ENCODE measurements at regions not wholly inside any gene's neighbourhood (a gene's known extent, or its start where the extent isn't known, plus 50 kb on each side); places are given as distances from the start of the nearest gene placed in this dataset.
A peak's percentile ranks its signal among the peaks of the same experiment; 100 is the strongest.

- H2AFZ ChIP-seq (ENCODE audit: low read depth, low read length): no peak overlapping the region
- no peaks in the 10 kb centered on the region for H3K27me3 ChIP-seq (ENCODE audit: insufficient read depth, low read length)
- no peaks in the 10 kb centered on the region for H3K9me3 ChIP-seq (ENCODE audit: low read length)
- H3K4me1 ChIP-seq (ENCODE audit: insufficient read depth, low read length): peaks cover 5% of the 10 kb centered on the region
- no peak overlapping the region for H3K4me3 ChIP-seq (ENCODE audit: low read length)
- no peaks in the 10 kb centered on the region for H3K36me3 ChIP-seq (ENCODE audit: insufficient read depth, low read length)
Measured at GRCh38 chr7:114126095-114126494, 207.3 kb upstream of the PPP1R3A start.

GRCh38 chr7:114112806-114113205, 194.0 kb upstream of the PPP1R3A start:
- no peak overlapping the region for H2AFZ ChIP-seq (ENCODE audit: low read depth, low read length)
- peaks cover 2% of the 10 kb centered on the region for H3K9me3 ChIP-seq (ENCODE audit: low read length)
- no peak overlapping the region for H3K4me3 ChIP-seq (ENCODE audit: low read length)
- no peaks in the 10 kb centered on the region for H3K27me3 ChIP-seq (ENCODE audit: insufficient read depth, low read length)
- H3K4me1 ChIP-seq (ENCODE audit: insufficient read depth, low read length): no peaks in the 10 kb centered on the region
- no peaks in the 10 kb centered on the region for H3K36me3 ChIP-seq (ENCODE audit: insufficient read depth, low read length)

DNA sequence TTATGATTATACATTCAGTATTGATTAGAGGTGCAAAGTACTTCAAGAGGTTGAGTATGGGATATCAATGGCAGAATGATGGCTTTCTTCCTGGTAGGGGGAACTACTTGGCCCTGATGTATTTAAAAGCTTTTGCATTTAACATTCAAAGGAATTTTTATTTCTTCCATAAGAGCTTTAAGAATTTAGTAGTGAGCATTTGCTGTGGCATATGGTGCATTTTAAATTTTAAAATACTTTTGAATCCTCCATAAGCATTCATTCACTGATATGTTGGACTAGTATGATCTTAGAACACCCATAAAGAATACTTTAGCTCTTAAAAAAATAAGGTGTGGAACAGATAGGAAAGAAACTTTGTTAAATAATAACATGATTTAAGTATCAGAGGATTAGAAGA, 191.9 kb upstream of the PPP1R3A start:
- H3K4me1 ChIP-seq (ENCODE audit: insufficient read depth, low read length): no peaks in the 10 kb centered on the region
- H3K36me3 ChIP-seq (ENCODE audit: insufficient read depth, low read length): no peaks in the 10 kb centered on the region
- peaks cover 2% of the 10 kb centered on the region for H3K9me3 ChIP-seq (ENCODE audit: low read length)
- H2AFZ ChIP-seq (ENCODE audit: low read depth, low read length): no peak overlapping the region
- H3K27me3 ChIP-seq (ENCODE audit: insufficient read depth, low read length): no peaks in the 10 kb centered on the region
- no peak overlapping the region for H3K4me3 ChIP-seq (ENCODE audit: low read length)

GRCh38 chr7:114109721-114110120, 190.9 kb upstream of the PPP1R3A start:
- no peaks in the 10 kb centered on the region for H3K4me1 ChIP-seq (ENCODE audit: insufficient read depth, low read length)
- H3K36me3 ChIP-seq (ENCODE audit: insufficient read depth, low read length): no peaks in the 10 kb centered on the region
- H2AFZ ChIP-seq (ENCODE audit: low read depth, low read length): no peak overlapping the region
- no peaks in the 10 kb centered on the region for H3K27me3 ChIP-seq (ENCODE audit: insufficient read depth, low read length)
- H3K9me3 ChIP-seq (ENCODE audit: low read length): peaks cover 2% of the 10 kb centered on the region
- no peak overlapping the region for H3K4me3 ChIP-seq (ENCODE audit: low read length)

DNA sequence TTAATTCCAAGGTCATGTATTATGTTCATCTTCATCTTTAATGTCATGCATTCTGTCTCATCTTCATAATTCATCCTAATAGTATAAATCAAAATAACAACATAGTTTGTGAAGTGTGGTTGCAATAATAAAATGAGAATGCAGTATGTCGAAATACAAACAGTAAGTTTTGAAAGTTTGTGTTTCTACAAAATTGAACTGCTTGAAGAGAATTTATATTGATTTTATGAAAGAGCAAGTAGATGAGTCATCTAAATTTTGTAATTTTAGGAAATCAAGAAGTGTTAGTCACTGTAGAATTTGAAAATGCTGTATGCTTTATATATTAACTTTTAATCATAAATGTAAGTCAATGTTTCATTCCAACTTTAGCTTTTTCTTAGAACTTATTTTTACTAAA, 190.5 kb upstream of the PPP1R3A start:
- Histone ChIP-seq H3K4me1 (ENCODE audit: insufficient read depth, low read length) (no peaks in the 10 kb centered on the region), H2AFZ (ENCODE audit: low read depth, low read length) (no peak overlapping the region), H3K27me3 (ENCODE audit: insufficient read depth, low read length) (no peaks in the 10 kb centered on the region), H3K4me3 (ENCODE audit: low read length) (no peak overlapping the region), H3K9me3 (ENCODE audit: low read length) (peaks cover 2% of the 10 kb centered on the region), H3K36me3 (ENCODE audit: insufficient read depth, low read length) (no peaks in the 10 kb centered on the region)

DNA sequence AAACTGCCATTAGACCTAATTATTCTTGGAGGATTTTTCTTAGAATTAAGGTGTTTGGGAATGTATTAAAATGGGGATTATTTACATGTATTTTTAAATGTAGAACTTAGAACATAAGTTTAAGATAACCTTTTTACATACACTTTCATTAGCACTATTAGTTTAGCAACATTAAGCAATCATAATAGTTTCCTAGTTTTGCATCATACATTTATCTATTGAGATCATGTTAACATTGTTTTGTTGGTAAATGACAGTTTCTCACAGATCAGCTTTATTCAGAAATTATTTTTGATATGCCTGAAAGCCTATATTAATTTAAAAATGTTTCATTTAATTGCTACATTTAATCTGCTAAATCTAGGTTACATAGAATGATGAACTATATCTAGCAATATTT, 189.7 kb upstream of the PPP1R3A start:
- no peaks in the 10 kb centered on the region for H3K36me3 ChIP-seq (ENCODE audit: insufficient read depth, low read length)
- no peak overlapping the region for H3K4me3 ChIP-seq (ENCODE audit: low read length)
- H3K4me1 ChIP-seq (ENCODE audit: insufficient read depth, low read length): no peaks in the 10 kb centered on the region
- no peaks in the 10 kb centered on the region for H3K27me3 ChIP-seq (ENCODE audit: insufficient read depth, low read length)
- peaks cover 2% of the 10 kb centered on the region for H3K9me3 ChIP-seq (ENCODE audit: low read length)
- no peak overlapping the region for H2AFZ ChIP-seq (ENCODE audit: low read depth, low read length)

DNA sequence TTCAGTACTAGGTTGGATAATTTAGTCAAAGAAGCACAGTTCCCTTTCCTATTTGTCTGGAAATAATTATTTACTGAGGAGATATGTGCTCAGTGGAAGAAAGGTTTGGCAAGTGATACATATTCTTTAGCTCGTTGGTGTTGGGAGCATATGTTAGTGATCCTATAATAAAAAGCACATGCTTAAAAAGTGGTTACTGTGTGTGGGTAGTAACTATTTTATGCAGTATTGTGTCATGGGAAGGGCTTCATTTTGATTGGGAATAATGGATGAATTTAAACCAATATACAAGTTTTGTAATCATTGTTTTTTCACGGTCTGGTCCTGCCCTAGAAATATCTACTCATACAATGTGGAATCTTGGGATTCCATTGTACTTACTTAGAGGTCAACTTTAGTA, 188.7 kb upstream of the PPP1R3A start:
- no peaks in the 10 kb centered on the region for H3K27me3 ChIP-seq (ENCODE audit: insufficient read depth, low read length)
- no peaks in the 10 kb centered on the region for H3K9me3 ChIP-seq (ENCODE audit: low read length)
- no peak overlapping the region for H2AFZ ChIP-seq (ENCODE audit: low read depth, low read length)
- no peak overlapping the region for H3K4me3 ChIP-seq (ENCODE audit: low read length)
- H3K36me3 ChIP-seq (ENCODE audit: insufficient read depth, low read length): no peaks in the 10 kb centered on the region
- H3K4me1 ChIP-seq (ENCODE audit: insufficient read depth, low read length): no peaks in the 10 kb centered on the region

- no peak overlapping the region for H2AFZ ChIP-seq (ENCODE audit: low read depth, low read length)
- H3K27me3 ChIP-seq (ENCODE audit: insufficient read depth, low read length): no peaks in the 10 kb centered on the region
- H3K36me3 ChIP-seq (ENCODE audit: insufficient read depth, low read length): no peaks in the 10 kb centered on the region
- no peaks in the 10 kb centered on the region for H3K9me3 ChIP-seq (ENCODE audit: low read length)
- H3K4me3 ChIP-seq (ENCODE audit: low read length): no peak overlapping the region
- H3K4me1 ChIP-seq (ENCODE audit: insufficient read depth, low read length): peaks cover 3% of the 10 kb centered on the region
Measured at GRCh38 chr7:114104035-114104434, 185.2 kb upstream of the PPP1R3A start.

DNA sequence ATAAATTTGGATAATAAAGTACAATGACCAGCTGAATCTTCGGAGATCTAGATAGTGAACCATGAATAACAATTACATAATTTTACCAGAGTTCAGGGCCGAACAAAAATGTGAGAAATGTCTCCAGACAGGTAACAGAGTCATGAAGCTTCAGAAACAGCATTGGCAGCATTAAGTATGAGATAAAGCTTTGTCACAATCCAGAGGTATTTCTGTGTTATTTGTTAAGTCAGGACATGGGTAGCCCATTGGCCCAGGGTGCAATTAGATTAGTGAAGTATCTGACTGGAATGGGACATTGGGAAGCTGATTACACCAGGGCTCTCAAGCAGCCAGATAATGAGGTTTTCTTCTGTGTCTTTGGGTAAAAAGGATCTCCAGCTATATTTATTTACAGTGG, 184.2 kb upstream of the PPP1R3A start:
- H2AFZ ChIP-seq (ENCODE audit: low read depth, low read length): no peak overlapping the region
- H3K4me3 ChIP-seq (ENCODE audit: low read length): no peak overlapping the region
- H3K27me3 ChIP-seq (ENCODE audit: insufficient read depth, low read length): no peaks in the 10 kb centered on the region
- H3K36me3 ChIP-seq (ENCODE audit: insufficient read depth, low read length): no peaks in the 10 kb centered on the region
- H3K9me3 ChIP-seq (ENCODE audit: low read length): no peaks in the 10 kb centered on the region
- H3K4me1 ChIP-seq (ENCODE audit: insufficient read depth, low read length): peaks cover 3% of the 10 kb centered on the region

- H3K4me3 ChIP-seq (ENCODE audit: low read length): no peak overlapping the region
- H3K9me3 ChIP-seq (ENCODE audit: low read length): no peaks in the 10 kb centered on the region
- H3K4me1 ChIP-seq (ENCODE audit: insufficient read depth, low read length): peaks cover 3% of the 10 kb centered on the region
- no peak overlapping the region for H2AFZ ChIP-seq (ENCODE audit: low read depth, low read length)
- no peaks in the 10 kb centered on the region for H3K27me3 ChIP-seq (ENCODE audit: insufficient read depth, low read length)
- no peaks in the 10 kb centered on the region for H3K36me3 ChIP-seq (ENCODE audit: insufficient read depth, low read length)
Measured at GRCh38 chr7:114102131-114102530, 183.3 kb upstream of the PPP1R3A start.

DNA sequence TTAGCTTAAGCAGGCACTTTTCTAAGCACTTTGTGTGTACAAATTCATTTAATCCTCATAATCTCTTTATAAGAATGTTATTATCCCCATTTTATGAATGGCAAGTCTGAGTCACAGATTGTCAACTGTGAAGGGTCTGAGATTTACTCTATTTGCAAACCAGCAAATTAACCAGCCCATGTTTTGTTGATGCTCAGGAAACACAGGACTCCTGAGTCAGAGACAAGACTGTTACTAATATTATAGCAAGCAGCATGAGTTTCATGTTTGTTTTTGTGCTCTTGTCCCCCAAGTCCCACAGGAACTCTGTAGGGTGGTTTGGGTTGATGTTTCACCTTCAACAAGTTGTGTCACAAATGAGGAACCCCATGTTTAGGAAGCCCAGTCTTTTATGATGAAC, 182.0 kb upstream of the PPP1R3A start:
- Histone ChIP-seq H3K4me1 (ENCODE audit: insufficient read depth, low read length) (peaks cover 3% of the 10 kb centered on the region), H3K36me3 (ENCODE audit: insufficient read depth, low read length) (no peaks in the 10 kb centered on the region), H2AFZ (ENCODE audit: low read depth, low read length) (no peak overlapping the region), H3K4me3 (ENCODE audit: low read length) (no peak overlapping the region), H3K27me3 (ENCODE audit: insufficient read depth, low read length) (no peaks in the 10 kb centered on the region), H3K9me3 (ENCODE audit: low read length) (no peaks in the 10 kb centered on the region)

GRCh38 chr7:114099337-114099736, 180.5 kb upstream of the PPP1R3A start:
- Histone ChIP-seq H3K36me3 (ENCODE audit: insufficient read depth, low read length) (no peaks in the 10 kb centered on the region), H3K4me1 (ENCODE audit: insufficient read depth, low read length) (peaks cover 3% of the 10 kb centered on the region), H3K4me3 (ENCODE audit: low read length) (no peak overlapping the region), H2AFZ (ENCODE audit: low read depth, low read length) (no peak overlapping the region), H3K9me3 (ENCODE audit: low read length) (no peaks in the 10 kb centered on the region), H3K27me3 (ENCODE audit: insufficient read depth, low read length) (no peaks in the 10 kb centered on the region)

DNA sequence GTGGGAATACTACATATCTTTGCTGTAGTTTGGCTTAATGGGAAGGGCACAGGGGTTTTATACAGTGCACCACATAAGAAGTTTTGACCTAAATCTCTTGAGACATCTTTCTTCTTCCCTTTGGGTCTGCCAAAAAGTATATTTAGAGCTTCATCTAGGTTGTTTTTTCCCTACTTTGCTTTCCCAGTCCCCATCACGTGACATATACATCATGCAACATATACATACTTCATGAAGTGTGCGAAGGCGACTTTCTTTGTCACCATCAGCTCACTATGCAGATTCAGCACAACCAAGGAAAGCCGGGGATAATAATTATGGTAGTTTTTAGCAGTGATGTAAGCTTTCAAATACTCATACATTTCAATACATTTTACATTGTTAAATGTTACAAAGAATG, 177.1 kb upstream of the PPP1R3A start:
- Histone ChIP-seq H3K9me3 (ENCODE audit: low read length) (no peaks in the 10 kb centered on the region), H3K27me3 (ENCODE audit: insufficient read depth, low read length) (no peaks in the 10 kb centered on the region), H3K4me1 (ENCODE audit: insufficient read depth, low read length) (no peaks in the 10 kb centered on the region), H3K36me3 (ENCODE audit: insufficient read depth, low read length) (no peaks in the 10 kb centered on the region), H3K4me3 (ENCODE audit: low read length) (no peak overlapping the region), H2AFZ (ENCODE audit: low read depth, low read length) (no peak overlapping the region)

DNA sequence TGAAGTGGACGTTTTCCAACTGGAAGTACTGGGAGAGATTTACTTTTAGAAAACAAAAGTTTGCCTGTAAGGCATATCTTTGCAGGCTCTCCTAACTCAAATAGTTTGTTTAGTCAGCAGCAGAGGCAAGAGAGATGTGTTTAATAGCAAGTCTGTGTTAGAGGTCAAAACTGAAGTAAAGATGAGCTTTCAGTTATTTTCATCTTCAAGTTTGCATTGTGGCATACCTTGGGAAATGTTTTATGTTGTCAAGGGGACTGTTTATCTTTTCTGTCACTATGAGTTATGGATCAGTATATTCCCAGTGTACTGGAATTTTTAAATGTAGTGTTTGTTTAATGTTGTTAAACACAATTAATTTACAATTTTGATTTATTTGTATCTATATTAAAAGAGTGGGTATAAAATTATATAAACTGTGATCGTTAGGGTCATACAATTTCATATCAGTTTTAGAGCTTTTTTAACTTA, 169.7 kb upstream of the PPP1R3A start:
- no peaks in the 10 kb centered on the region for H3K27me3 ChIP-seq (ENCODE audit: insufficient read depth, low read length)
- H3K4me3 ChIP-seq (ENCODE audit: low read length): peak overlapping the region; percentile 97
- H3K36me3 ChIP-seq (ENCODE audit: insufficient read depth, low read length): no peaks in the 10 kb centered on the region
- no peak overlapping the region for H2AFZ ChIP-seq (ENCODE audit: low read depth, low read length)
- H3K9me3 ChIP-seq (ENCODE audit: low read length): no peaks in the 10 kb centered on the region
- H3K4me1 ChIP-seq (ENCODE audit: insufficient read depth, low read length): peaks cover 15% of the 10 kb centered on the region

Data from neuron (in vitro differentiated cells).